Muscle of back (tissue), 3 donors: ENCODE measurements at regions not wholly inside any gene's neighbourhood (a gene's known extent, or its start where the extent isn't known, plus 50 kb on each side); places are given as distances from the start of the nearest gene placed in this dataset.
"Not testable (repeated sequence)": the region's sequence is repeated elsewhere in the genome, so short reads cannot be mapped to it uniquely, and the experiment has no call there.

ENCODE experiments used
- DNase-seq, 3 donors: peaks; one replicate each; pipeline versions ENCODE4 v3.0.0 to v3.0.0-alpha.2; 2013

DNA sequence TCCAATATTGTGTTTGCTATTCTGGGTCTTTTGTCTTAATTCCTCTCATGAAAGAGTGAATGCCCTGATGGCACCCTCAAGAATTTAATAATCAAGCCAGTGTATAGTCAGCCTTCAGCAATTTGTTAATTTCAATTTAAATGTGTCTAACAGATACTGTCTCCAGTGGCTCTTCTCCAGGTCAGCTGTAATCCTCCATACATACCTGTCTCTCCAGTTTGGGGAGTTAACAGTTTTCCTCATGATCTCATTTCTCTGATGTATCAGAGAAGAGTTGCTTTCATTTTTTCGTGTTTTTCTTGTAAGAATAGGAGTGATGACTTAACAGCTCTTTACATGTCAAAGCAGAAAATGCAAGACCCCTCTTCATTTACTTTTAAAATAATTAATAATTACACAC, 500.3 kb upstream of the RORB start:
- DNase-seq: no peak

GRCh38 chr9:74001382-74001781, 495.8 kb upstream of the RORB start:
- DNase-seq: no peak

GRCh38 chr9:74006935-74007334, 490.2 kb upstream of the RORB start:
- DNase-seq: no peak

- no peak for DNase-seq
Observed at GRCh38 chr9:74007833-74008232, 489.3 kb upstream of the RORB start.

- DNase-seq: no peak
Observed at GRCh38 chr9:74016004-74016403, 481.1 kb upstream of the RORB start.

- DNase-seq: no peak
Observed at GRCh38 chr9:74025402-74025925, 471.7 kb upstream of the RORB start.

DNA sequence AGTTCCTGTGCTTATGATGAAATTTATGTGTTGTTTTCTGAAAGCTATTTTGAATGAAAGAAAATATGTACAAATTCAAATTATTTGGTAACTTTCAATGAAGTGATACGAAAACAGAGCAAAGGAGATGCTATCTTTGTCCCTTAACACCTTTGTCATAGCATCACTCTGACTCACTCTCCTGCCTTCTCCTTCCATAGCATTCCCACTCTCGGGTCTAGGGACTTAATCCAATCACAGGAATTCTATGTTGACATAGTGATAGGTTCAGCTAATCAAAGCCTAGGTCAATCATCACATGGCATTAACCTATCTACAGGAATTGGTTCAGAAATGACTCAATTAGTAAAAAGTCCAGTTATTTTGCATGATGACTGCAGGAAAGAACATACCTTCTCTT, 464.7 kb upstream of the RORB start:
- DNase-seq: no peak

DNA sequence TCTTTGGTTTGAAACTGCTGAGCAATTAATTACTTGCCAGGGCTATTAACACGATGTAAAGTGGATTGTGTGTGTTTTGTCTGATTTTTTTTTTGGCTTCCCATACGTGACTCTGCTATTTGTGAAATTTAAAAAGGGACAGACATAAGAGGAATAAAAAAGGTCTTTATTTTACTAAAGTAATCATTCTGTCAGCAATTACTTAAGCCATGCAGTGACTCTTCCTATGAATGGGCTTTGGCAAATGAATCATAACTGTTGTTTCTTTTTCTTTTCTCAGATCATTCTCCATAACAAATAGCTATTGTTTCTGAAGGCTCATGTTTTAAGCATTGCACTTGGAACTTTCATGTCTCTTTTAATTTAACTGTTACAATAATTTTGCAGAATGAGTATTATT, 461.3 kb upstream of the RORB start:
- no peak for DNase-seq

DNA sequence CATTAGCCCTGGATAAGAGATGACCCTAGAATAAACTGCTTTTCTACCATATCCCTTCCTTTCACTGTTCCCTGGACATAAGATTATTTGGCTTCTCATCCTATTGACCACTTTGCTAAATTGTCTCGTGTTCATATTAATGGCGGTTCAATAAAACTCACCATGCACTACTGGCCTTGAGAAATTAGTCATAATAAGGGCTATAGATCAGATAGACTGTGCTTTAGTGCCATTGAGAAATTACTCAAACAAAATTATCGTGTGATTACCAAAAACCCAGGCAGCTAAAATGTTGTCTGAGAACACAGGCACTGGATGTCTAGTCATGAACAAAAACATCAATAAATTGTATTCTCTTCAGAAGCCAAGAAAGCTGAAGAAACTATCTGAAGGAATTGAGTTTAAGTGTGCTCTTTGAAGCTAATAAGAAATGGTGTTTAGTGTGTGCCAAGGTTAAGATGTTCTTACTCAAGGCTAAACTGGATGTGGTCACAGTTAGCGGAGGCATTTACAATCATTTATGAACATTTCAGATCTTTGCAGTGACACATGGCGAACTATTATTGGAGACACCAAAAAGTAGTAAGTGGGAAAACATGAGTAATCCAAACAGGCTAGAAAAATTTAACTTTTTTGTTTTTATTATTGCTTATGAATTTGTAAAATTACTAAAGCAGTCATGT, 460.4 kb upstream of the RORB start:
- DNase-seq: no peak

DNA sequence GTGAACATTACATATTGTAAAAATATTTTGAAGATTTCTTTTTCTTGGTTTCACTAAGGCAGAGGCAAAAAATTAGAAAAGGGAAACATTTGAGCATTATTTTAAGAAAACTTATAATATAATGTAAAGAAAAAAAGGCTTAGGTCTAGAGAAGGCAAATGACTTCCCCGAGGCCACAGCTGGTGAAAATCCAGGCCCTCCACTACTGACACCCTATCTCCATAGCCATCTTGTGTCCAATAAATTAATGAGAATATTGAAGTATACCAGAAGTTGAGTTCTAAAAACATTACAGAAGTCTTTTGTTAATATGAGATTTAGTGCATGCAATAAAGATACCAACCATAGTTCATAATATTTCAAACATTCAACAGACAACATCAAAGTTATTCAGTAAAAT, 459.9 kb upstream of the RORB start:
- no peak for DNase-seq

DNA sequence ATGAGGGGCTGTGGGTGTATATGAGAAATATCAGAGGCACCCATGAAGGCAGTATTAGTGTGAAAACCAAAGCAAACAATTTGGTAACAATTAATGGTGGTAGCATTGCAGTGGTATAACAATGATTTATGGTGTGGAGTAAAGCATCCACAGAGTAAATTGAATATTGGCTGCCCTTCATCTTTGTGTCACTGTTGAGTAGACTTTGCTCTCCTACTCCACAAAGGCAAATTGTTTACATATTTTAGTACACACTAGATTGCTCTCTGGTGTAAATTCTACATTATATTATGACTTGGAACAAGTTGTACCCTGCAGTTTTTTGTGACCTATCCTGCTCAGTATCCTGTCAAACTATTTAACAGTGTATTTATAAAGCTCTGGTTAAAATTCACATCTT, 455.5 kb upstream of the RORB start:
- DNase-seq: no peak

DNA sequence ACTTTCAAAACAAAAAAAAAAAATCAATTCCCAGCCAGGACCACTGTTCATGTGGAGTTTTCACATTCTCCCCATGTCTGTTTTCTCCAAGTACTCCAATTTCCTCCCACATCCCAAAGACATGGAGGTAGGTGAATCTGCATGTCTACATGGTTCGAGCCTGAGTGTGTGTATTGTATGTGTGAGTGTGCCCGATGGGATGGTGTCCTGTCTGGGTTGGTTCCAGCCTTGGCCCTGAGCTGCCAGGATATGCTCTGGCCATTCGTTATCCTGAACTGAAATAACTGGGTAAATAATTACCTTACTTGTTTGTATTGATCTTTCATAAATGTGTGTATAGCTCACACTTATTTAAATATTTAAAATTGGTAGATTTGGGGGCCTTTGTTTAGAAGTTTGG, 452.3 kb upstream of the RORB start:
- no peak for DNase-seq

DNA sequence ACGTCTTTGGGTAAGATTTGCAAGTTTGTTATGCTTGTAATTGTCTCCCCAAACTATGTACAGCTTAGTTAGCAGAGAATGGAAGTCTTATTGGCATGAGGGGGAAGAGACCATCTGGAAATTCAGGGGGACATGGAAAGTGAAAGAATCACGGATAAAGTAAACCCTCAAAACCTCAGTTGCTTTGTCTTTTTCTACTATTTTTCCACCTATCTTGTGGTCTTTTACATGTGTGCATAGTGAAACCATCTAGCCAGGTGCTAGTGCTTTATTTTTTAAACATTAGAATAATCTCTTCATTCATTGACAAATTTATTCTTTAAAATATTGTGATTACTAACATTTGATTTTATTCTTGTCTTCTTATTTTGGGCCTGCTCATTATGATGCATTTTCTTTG, 441.1 kb upstream of the RORB start:
- no peak for DNase-seq

- not testable (repeated sequence) for DNase-seq
Observed at GRCh38 chr9:74057051-74057450, 440.1 kb upstream of the RORB start.

- DNase-seq: no peak
Observed at GRCh38 chr9:74064702-74065101, 432.4 kb upstream of the RORB start.

DNA sequence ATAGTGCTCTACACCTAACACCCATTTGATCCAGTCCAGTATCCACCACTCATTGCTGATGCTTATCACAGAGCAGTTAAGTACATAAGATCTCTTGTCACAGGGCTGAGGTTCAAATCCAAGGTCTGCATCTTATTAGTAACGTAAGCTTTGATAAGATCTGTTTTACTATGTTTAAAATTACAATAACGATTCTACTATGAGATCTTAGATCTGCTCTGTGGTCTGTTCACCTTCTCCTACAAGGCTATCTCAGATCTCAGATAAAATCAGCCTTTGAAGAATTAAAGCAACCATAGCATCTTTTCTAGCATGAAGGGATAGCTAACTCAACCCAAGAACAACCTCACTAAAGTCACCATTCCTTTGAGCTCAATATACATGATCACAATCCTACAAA, 431.0 kb upstream of the RORB start:
- no peak for DNase-seq

DNA sequence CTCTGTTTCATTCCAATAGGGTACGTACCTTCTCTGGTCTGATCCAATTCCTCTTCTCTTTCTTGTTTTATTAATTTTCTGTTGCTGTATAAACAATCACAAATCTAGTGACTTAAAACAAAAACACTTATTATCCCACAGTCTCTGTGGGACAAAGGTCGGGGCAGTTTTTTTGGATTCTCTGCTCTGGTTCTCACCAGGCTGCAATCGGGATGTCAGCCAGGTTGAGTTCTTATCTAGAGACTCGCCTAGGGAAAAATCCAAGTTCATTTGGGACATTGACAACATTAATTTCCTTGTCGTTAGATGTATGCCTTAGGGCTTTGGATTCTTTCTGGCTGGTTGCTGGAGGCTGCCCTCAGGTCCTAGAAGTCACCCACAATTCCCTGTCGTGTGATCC, 430.5 kb upstream of the RORB start:
- no peak for DNase-seq

GRCh38 chr9:74071502-74071901, 425.6 kb upstream of the RORB start:
- no peak for DNase-seq

- DNase-seq: no peak
Observed at GRCh38 chr9:74073897-74074296, 423.2 kb upstream of the RORB start.

DNA sequence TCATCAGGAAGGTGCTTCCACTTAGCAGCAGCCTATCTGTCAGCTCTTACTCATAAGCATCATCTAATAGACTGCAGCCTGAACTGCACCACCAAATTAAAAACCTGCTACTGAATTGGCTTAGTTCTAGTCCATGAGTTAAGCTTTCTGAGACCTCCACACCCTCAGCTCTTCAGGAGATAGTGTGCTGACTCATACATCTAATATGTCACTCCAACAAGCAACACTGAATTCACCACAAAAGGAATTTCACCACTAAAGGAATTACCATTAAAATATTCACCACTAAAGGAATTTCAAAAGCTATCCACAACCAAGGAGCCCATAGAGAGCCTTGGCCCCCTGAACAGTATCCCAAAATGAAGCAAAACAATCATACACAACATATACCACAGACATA, 418.5 kb upstream of the RORB start:
- DNase-seq: no peak

DNA sequence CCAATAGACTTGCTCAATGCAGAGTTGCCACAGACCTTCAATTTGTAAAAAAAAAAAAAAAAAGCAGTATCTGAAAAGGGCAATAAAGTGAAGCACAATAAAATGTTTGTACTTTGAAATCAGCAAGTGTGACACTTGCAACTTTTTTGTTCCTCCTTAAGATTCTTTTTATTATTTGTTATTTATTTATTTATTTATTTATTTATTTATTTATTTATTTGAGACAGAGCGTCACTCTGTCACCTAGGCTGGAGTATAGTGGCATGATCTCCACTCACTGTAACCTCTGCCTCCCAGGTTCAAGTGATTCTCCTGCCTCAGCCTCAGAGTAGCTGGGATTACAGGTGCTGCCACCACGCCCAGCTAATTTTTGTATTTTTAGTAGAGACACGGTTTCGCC, 416.5 kb upstream of the RORB start:
- DNase-seq: not testable (repeated sequence)

DNA sequence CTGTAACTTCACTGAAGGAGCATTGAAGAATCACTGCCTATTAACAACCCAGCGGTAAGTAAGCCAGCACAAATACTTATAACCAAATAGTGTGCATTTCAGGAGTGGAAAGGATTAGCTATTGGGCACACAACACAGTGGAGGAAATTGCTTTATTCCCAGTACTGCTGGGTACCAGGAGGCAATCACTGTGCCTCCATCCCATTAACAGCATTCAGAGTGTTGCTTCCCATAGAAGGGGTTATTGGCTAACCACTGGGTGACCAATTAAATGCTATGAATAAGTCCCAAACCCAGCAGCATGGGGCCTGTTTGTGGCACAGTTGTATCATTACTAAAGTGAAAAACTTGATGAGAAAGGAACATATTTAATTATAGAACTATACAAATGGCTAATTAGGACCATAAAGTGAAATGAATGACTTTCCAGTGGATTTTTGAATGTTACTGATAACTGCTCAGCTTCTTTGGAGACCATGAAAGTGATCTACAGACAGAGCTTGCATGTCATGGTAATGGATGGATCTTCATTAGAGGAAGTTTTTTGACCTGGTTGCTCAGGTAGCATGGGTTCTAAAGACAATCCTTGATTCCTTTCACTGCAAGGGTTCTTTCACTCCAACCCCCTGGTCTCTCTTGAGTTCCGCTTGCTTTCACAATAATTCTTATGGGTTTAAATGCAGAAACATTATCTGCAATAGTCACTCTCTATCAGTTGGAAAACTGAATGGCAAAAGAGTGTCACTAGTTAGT, 413.3 kb upstream of the RORB start:
- DNase-seq: no peak

DNA sequence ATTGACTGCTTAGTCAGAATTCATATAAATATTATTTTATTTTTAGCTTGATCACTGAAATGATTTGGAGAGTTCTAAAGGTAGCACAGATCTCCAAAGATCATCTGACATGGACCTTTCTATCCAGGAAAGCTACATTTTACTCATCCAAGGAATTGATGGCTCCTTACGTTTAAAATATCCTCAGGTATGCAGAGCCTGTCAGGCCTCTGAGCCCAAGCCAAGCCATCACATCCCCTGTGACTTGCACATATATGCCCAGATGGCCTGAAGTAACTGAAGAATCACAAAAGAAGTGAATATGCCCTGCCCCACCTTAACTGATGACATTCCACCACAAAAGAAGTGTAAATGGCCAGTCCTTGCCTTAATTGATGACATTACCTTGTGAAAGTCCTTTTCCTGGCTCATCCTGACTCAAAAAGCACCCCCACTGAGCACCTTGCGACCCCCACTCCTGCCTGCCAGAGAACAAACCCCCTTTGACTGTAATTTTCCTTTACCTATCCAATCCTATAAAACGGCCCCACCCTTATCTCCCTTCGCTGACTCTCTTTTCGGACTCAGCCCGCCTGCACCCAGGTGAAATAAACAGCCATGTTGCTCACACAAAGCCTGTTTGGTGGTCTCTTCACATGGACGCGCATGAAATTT, 411.6 kb upstream of the RORB start:
- DNase-seq: not testable (repeated sequence)
